PC-9 (cell line): ENCODE measurements at regions not wholly inside any gene's neighbourhood (a gene's known extent, or its start where the extent isn't known, plus 50 kb on each side); places are given as distances from the start of the nearest gene placed in this dataset.
"Not testable (repeated sequence)": the region's sequence is repeated elsewhere in the genome, so short reads cannot be mapped to it uniquely, and the experiment has no call there.

Experiments used
- BruUV-seq: library from RNA; stranded (reverse); fragments of 400-500 nt; replicated peaks from 2 replicates; lab custom pipeline; 2021; lab: Mats Ljungman, UMichigan
- CTCF ChIA-PET: fragments of 300-600 bp; sonication (Branson Sonifier 250); formaldehyde crosslinking; loops from one replicate; lab custom pipeline; 2022; ENCODE audit warnings: antibody characterized with exemption; lab: Charles Lee
- POLR2A ChIA-PET: fragments of 300-600 bp; sonication (Branson Sonifier 250); formaldehyde crosslinking; loops from one replicate; lab custom pipeline; 2022; ENCODE audit warnings: antibody characterized with exemption; ENCODE audit not compliant: unreplicated experiment; lab: Charles Lee
- DNase-seq, 2 experiments: peaks; one replicate each; pipeline versions ENCODE4 v3.0.0 to v3.0.0-alpha.2; 2015 to 2022; ENCODE audit warnings: mixed read lengths in 1 of 2
- H2AFZ ChIP-seq: fragments of 200-600 bp; sonication (generic); 2 replicates; pipeline ENCODE4 v1.8.1; 2017; ENCODE audit warnings: antibody characterized with exemption
- H3F3A ChIP-seq: fragments of 200-600 bp; sonication (generic); 2 replicates; pipeline ENCODE4 v1.8.1; 2017; ENCODE audit warnings: antibody characterized with exemption, mild to moderate bottlenecking, low read depth; ENCODE audit not compliant: insufficient read depth
- H3K27ac ChIP-seq: fragments of 200-600 bp; sonication (generic); 2 replicates; pipeline ENCODE4 v1.6.1; 2016; ENCODE audit warnings: mixed run types
- H3K27me3 ChIP-seq: fragments of 200-600 bp; sonication (generic); 2 replicates; pipeline ENCODE4 v1.6.1; 2016; ENCODE audit warnings: low read depth, mixed run types; ENCODE audit not compliant: insufficient read depth
- H3K36me3 ChIP-seq: fragments of 200-600 bp; sonication (generic); 2 replicates; pipeline ENCODE4 v1.6.1; 2016; ENCODE audit warnings: low read depth, mixed run types
- H3K4me1 ChIP-seq: fragments of 200-600 bp; sonication (generic); replicated peaks from 2 replicates; pipeline ENCODE4 v1.6.1; 2016; ENCODE audit warnings: mixed run types; ENCODE audit not compliant: insufficient read depth
- H3K4me2 ChIP-seq: fragments of 200-600 bp; sonication (generic); 2 replicates; pipeline ENCODE4 v1.6.1; 2017; ENCODE audit warnings: mixed run types
- H3K4me3 ChIP-seq: fragments of 200-600 bp; sonication (generic); 2 replicates; pipeline ENCODE4 v1.6.1; 2016; ENCODE audit warnings: mixed run types
- H3K79me2 ChIP-seq: fragments of 200-600 bp; sonication (generic); 2 replicates; pipeline ENCODE4 v1.6.1; 2017; ENCODE audit warnings: low read depth, mixed run types
- H3K9me2 ChIP-seq: fragments of 200-600 bp; sonication (generic); 2 replicates; pipeline ENCODE4 v1.8.1; 2017; ENCODE audit warnings: mild to moderate bottlenecking; ENCODE audit not compliant: insufficient read depth
- H3K9me3 ChIP-seq: fragments of 200-600 bp; sonication (generic); 2 replicates; pipeline ENCODE4 v1.8.1; 2016; ENCODE audit warnings: low read depth; ENCODE audit not compliant: insufficient read depth
- H4K20me1 ChIP-seq: fragments of 200-600 bp; sonication (generic); 2 replicates; pipeline ENCODE4 v1.8.1; 2017; ENCODE audit not compliant: insufficient read depth
- EZH2 ChIP-seq: fragments of 200-600 bp; sonication (generic); IDR thresholded peaks from 2 replicates; pipeline ENCODE4 v1.8.0; 2017; ENCODE audit warnings: antibody characterized with exemption, low read depth
- intact Hi-C: fragments of 100-400 bp; cut with micrococcal nuclease; formaldehyde crosslinking; loops from one replicate; pipeline ENCODE4 v1.10.0; 2022; ENCODE audit not compliant: unreplicated experiment
- TF ChIP-seq, protein P1 (sequence below): fragments of 200-600 bp; sonication (generic); conservative IDR thresholded peaks from 2 replicates; pipeline ENCODE4 v1.6.1; 2017; ENCODE audit warnings: mixed run types, antibody characterized with exemption, mild to moderate bottlenecking, moderate library complexity

DNA sequence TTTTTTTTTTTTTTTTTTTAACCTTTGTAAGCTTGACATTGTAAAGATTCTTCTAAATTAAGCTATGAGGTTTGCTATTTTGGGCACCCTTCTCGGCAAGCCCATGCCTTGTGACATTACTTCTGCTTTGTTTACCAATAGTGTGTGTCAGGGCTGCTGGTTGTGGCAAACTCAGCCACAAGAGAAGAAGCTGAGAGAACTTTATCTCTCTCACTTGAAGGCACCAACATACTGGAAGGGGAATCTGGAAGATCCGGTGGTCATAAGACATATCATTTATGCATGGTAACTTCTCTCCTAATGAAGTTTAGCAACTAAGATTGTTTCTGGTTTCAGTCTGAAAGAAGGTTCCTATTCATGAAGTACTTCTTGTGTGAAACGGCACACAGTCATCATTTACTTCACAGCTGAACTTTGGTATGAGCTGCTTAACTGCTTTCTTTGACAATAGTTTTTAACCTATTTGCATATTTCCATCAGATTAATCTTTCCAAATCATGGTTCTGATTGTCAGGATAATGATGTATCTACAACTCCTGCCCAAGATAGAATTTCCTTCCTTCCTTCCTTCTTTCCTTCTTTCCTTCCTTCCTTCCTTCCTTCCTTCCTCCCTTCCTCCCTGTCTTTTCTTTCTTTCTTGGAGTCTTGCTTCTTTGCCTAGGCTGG is 189.3 kb downstream of the NFKBIZ start:
- Histone ChIP-seq H2AFZ (0 out of 2 replicates have a peak overlapping the region, but pooled peaks have one; percentile 36), H4K20me1 (no peaks in the 10 kb centered on the region), H3K9me3 (no peaks in the 10 kb centered on the region), H3K4me2 (no peak overlapping the region), H3K79me2 (no peaks in the 10 kb centered on the region), H3K4me1 (no peaks in the 10 kb centered on the region), H3K9me2 (no peaks in the 10 kb centered on the region), H3K27me3 (no peaks in the 10 kb centered on the region), H3K36me3 (no peaks in the 10 kb centered on the region), H3K4me3 (no peak overlapping the region), H3K27ac (no peak overlapping the region), H3F3A (no peaks in the 10 kb centered on the region)
- POLR2A ChIA-PET, result no interaction called here
- intact Hi-C loops, result no loop called here
- CTCF ChIA-PET, result interaction anchor here (1.2 kb wide), 1 partner anchor 9 kb away, joined by 4 read pairs; no protein-coding TSS in a partner anchor
- BruUV-seq, result no TSS peak
- TF ChIP-seq, protein P1, sequence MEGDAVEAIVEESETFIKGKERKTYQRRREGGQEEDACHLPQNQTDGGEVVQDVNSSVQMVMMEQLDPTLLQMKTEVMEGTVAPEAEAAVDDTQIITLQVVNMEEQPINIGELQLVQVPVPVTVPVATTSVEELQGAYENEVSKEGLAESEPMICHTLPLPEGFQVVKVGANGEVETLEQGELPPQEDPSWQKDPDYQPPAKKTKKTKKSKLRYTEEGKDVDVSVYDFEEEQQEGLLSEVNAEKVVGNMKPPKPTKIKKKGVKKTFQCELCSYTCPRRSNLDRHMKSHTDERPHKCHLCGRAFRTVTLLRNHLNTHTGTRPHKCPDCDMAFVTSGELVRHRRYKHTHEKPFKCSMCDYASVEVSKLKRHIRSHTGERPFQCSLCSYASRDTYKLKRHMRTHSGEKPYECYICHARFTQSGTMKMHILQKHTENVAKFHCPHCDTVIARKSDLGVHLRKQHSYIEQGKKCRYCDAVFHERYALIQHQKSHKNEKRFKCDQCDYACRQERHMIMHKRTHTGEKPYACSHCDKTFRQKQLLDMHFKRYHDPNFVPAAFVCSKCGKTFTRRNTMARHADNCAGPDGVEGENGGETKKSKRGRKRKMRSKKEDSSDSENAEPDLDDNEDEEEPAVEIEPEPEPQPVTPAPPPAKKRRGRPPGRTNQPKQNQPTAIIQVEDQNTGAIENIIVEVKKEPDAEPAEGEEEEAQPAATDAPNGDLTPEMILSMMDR, result no peak
- TF ChIP-seq EZH2, result no peak
- no peak for DNase-seq

DNA sequence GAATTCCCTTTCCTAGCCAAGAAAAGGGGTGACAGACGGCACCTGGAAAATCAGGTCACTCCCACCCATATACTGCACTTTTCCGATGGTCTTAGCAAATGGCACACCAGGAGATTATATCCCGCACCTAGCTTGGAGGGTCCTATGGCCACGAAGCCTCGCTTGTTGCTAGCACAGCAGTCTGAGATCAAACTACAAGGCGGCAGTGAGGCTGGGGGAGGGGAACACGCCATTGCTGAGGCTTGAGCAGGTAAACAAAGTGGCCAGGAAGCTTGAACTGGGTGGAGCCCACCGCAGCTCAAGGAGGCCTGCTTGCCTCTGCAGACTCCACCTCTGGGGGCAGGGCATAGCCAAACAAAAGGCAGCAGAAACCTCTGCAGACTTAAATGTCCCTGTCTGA is 190.8 kb downstream of the NFKBIZ start:
- H3K27ac ChIP-seq, DNase-seq, H3K9me2 ChIP-seq, H3K9me3 ChIP-seq, H3K4me3 ChIP-seq, BruUV-seq, H3F3A ChIP-seq, H2AFZ ChIP-seq, H3K79me2 ChIP-seq, H3K4me1 ChIP-seq, intact Hi-C loops, POLR2A ChIA-PET, H3K4me2 ChIP-seq, H3K36me3 ChIP-seq, H3K27me3 ChIP-seq, CTCF ChIA-PET, H4K20me1 ChIP-seq: not testable (repeated sequence)

DNA sequence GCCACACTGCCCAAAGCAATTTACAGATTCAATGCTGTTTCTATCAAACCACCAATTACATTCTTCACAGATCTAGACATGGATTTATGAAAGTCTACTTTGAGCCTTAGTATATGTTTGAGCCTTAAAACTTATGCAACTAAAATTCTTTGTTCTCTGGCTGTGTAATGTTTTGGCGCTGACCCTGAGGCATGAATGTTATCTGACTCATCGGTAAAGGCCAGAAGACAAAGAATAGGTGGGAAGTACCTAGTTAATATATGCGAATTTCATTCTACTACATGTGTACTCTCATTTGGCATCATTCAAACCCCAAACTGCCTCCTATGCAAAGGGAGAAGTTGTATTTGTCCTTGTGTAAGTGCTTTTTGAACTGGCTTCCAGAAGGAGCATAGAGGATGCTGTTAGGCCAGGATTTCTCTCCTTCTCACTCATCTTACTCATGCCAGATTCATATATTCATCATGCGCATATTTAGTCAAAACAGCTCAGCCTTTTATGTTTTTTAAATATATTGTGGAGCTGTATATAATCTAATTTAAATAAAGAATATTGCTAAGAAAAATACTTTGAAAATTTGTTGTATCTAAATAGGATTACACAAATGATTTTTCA is 204.2 kb downstream of the NFKBIZ start:
- peak; percentile 41 to 87 for DNase-seq
- intact Hi-C loops, result no loop called here
- no peaks in the 10 kb centered on the region for H3K36me3 ChIP-seq
- H3K9me2 ChIP-seq, result no peaks in the 10 kb centered on the region
- no peaks in the 10 kb centered on the region for H3K79me2 ChIP-seq
- H3K4me1 ChIP-seq, result peaks cover 12% of the 10 kb centered on the region
- CTCF ChIA-PET, result no interaction called here
- H4K20me1 ChIP-seq, result no peaks in the 10 kb centered on the region
- H3K4me3 ChIP-seq, result no peak overlapping the region
- H3F3A ChIP-seq, result no peaks in the 10 kb centered on the region; the same call in 1 of the 2 replicates
- no peaks in the 10 kb centered on the region for H3K27me3 ChIP-seq
- H3K9me3 ChIP-seq, result peaks cover 3% of the 10 kb centered on the region; the same call in 1 of the 2 replicates
- no peak overlapping the region for H3K27ac ChIP-seq
- BruUV-seq, result no TSS peak
- TF ChIP-seq EZH2, result no peak
- TF ChIP-seq, protein P1, result no peak
- H3K4me2 ChIP-seq, result no peak overlapping the region
- POLR2A ChIA-PET, result no interaction called here
- no peak overlapping the region for H2AFZ ChIP-seq
